ENCODE measurements at regions not wholly inside any gene's neighbourhood (a gene's known extent, or its start where the extent isn't known, plus 50 kb on each side); places are given as distances from the start of the nearest gene placed in this dataset.

- ChIA-PET CTCF (no interaction called here), RAD21 (ENCODE audit: unreplicated experiment) (no interaction called here), SMC1A (ENCODE audit: uncharacterized antibody, unreplicated experiment) (no interaction called here), POLR2A (no interaction called here)
- no peaks in the 10 kb centered on the region for H4K20me1 ChIP-seq (ENCODE audit: control insufficient read depth, insufficient read depth)
- H3K79me2 ChIP-seq (ENCODE audit: control insufficient read depth, insufficient read depth, low read length), result no peaks in the 10 kb centered on the region
- H3K4me2 ChIP-seq (ENCODE audit: control insufficient read depth, insufficient read depth), result no peak overlapping the region
- in situ Hi-C loops (cut with MboI) (no loop called here), intact Hi-C loops (cut with micrococcal nuclease; ENCODE audit: unreplicated experiment) (no loop called here)
- no peak overlapping the region for H3K27ac ChIP-seq (ENCODE audit: control insufficient read depth, insufficient read depth)
- ATAC-seq (no peak), FAIRE-seq (no peak), DNase-seq (ENCODE audit: low read depth, low spot score) (no peak)
- BruUV-seq (replicated peaks), result no TSS peak
- H3K36me3 ChIP-seq (ENCODE audit: control insufficient read depth in 2 of 2, insufficient read depth in 2 of 2, low read length in 1 of 2), result no peaks in the 10 kb centered on the region
- WGBS (ENCODE audit: insufficient coverage, insufficient replicate concordance, low lambda C conversion rate, missing lambda C conversion rate), result 31% methylated on average over 5 of the region's 5 CpGs
- no peaks in the 10 kb centered on the region; the same call in 2 of the 3 replicates for H3K9me3 ChIP-seq (replicated peaks; ENCODE audit: control insufficient read depth, insufficient read depth, low read length)
- TF ChIP-seq USF2 (IDR thresholded peaks at IDR 0.05; ENCODE audit: borderline replicate concordance, low read depth, low read length) (no peak), CBX3 (IDR thresholded peaks at IDR 0.05; ENCODE audit: borderline replicate concordance, low read depth) (no peak), E2F8 (IDR thresholded peaks at IDR 0.05; ENCODE audit: low read depth, partially characterized antibody) (no peak), ZBED1 (IDR thresholded peaks at IDR 0.05; ENCODE audit: borderline replicate concordance) (no peak), ZZZ3 (IDR thresholded peaks at IDR 0.05; ENCODE audit: control insufficient read depth, insufficient read length, low read depth) (no peak), PKNOX1 (IDR thresholded peaks at IDR 0.05) (no peak), SMC3 (IDR thresholded peaks at IDR 0.05; ENCODE audit: borderline replicate concordance, low read length) (no peak), EED (IDR thresholded peaks at IDR 0.05; ENCODE audit: low read depth) (no peak), RAD21 (IDR thresholded peaks at IDR 0.05; ENCODE audit: insufficient read depth, low read depth, low read length) (no peak), NBN (IDR thresholded peaks at IDR 0.05) (no peak), ASH2L (IDR thresholded peaks at IDR 0.05; ENCODE audit: borderline replicate concordance, low read depth) (no peak), SPI1 (IDR thresholded peaks at IDR 0.05; ENCODE audit: borderline replicate concordance, insufficient read depth, low read depth, low read length) (no peak)
- no peaks in the 10 kb centered on the region for H3K4me1 ChIP-seq (ENCODE audit: control insufficient read depth, insufficient read depth, low read length)
- H3K27me3 ChIP-seq (replicated peaks in 1 of 2; ENCODE audit: control insufficient read depth in 2 of 2, insufficient read depth in 2 of 2, low read length in 1 of 2), result no peaks in the 10 kb centered on the region
- no peak overlapping the region for H2AFZ ChIP-seq (ENCODE audit: control insufficient read depth, low read depth, low read length)
- no peak overlapping the region for H3K9ac ChIP-seq (ENCODE audit: control insufficient read depth, insufficient read depth, low read length)
- H3K4me3 ChIP-seq, result no peak overlapping the region
Observed at GRCh38 chr5:135680713-135681112, 101.9 kb upstream of the CXCL14 start.

Data from GM12878 (cell line).